Ovary (tissue), 7 donors: ENCODE measurements at regions not wholly inside any gene's neighbourhood (a gene's known extent, or its start where the extent isn't known, plus 50 kb on each side); places are given as distances from the start of the nearest gene placed in this dataset.

ENCODE experiments used
- DNase-seq, 5 donors: peaks; one replicate each; pipeline ENCODE4 v3.0.0-alpha.2; 2019 to 2020
- H3K27ac ChIP-seq, 2 donors: fragments of 200-600 bp; one replicate each; pipeline versions ENCODE4 v1.5.1 to v1.8.0; 2019 to 2022
- H3K27me3 ChIP-seq: fragments of 200-600 bp; one replicate; pipeline ENCODE4 v1.8.0; 2022
- H3K36me3 ChIP-seq: fragments of 200-600 bp; sonication (generic); one replicate; pipeline ENCODE4 v1.5.1; 2019
- H3K4me1 ChIP-seq: one replicate; pipeline ENCODE4 v1.8.1; 2013; ENCODE audit warnings: mild to moderate bottlenecking, moderate library complexity; ENCODE audit not compliant: insufficient read depth
- H3K4me3 ChIP-seq: fragments of 200-600 bp; sonication (generic); one replicate; pipeline ENCODE4 v1.5.1; 2017
- H3K9me3 ChIP-seq, 2 donors: fragments of 200-600 bp in 1 of 2; sonication (generic) in 1 of 2; one replicate each; pipeline versions ENCODE4 v1.5.1 to v1.8.1; 2013 to 2019; ENCODE audit warnings: mild to moderate bottlenecking in 1 of 2, moderate library complexity in 1 of 2
- CTCF ChIP-seq, 3 donors: fragments of 450-650 bp in 2 of 3; fragments of 200-600 bp in 1 of 3; IDR thresholded peaks; one replicate each; pipeline versions ENCODE4 v1.5.1 to v1.8.0; 2016 to 2022; ENCODE audit warnings: antibody characterized with exemption in 3 of 3, mild to moderate bottlenecking in 1 of 3
- EP300 ChIP-seq: sonication (generic); formaldehyde crosslinking; IDR thresholded peaks from one replicate; pipeline ENCODE4 v1.6.1; 2017; ENCODE audit warnings: antibody characterized with exemption
- POLR2A ChIP-seq: fragments of 450-650 bp; IDR thresholded peaks from one replicate; pipeline ENCODE4 v1.6.1; 2017; ENCODE audit warnings: antibody characterized with exemption, mild to moderate bottlenecking, moderate library complexity
- WGBS, 3 donors: extraction: QIAGEN DNeasy Blood & Tissue Kit in 1 of 3; methylation state at CpG; one replicate each; pipeline versions ENCODE4 v1.1.5 to v1.1.7; 2013 to 2017; 5-methylcytosine and 5-hydroxymethylcytosine counted together
- intact Hi-C, 4 donors: fragments of 100-400 bp; cut with DNase I; formaldehyde crosslinking; loops; one replicate each; pipeline versions ENCODE4 v1.11.0 to v1.15.1; 2022 to 2023
- donor health status: DM: no; HTN: no; CAD: no; lungs with moderate emphysema.
- donor health status: DM: no; HTN: no; CAD: no.
- donor health status: Bipolar disorder and iron deficiency.
- donor health status: DM: no; HTN: no; CAD: no.
- donor health status: DM: yes; HTN: yes; CAD: no.

- WGBS, 3 donors, result 90 to 93% (median 92%) methylated on average over 12 of the region's 12 CpGs
Observed at GRCh38 chr6:151175662-151176445, 63.9 kb upstream of the AKAP12 start.

GRCh38 chr6:151176911-151177770 is 62.6 kb upstream of the AKAP12 start:
- TF ChIP-seq POLR2A (no peak), EP300 (no peak), CTCF (IDR thresholded peaks at IDR 0.05) (no peak)
- Histone ChIP-seq H3K27me3 (no peaks in the 10 kb centered on the region), H3K9me3 (no peaks in the 10 kb centered on the region), H3K4me1 (peaks cover 2% of the 10 kb centered on the region), H3K36me3 (no peaks in the 10 kb centered on the region), H3K27ac (no peak overlapping the region), H3K4me3 (no peak overlapping the region)
- WGBS, 3 donors, result 32 to 43% (median 39%) methylated on average over 2 of the region's 2 CpGs
- DNase-seq, result no peak
- intact Hi-C loops, result no loop called here

More at GRCh38 chr6:151175662-151176445, 63.9 kb upstream of the AKAP12 start:
- no peak for DNase-seq
- Histone ChIP-seq H3K36me3 (no peaks in the 10 kb centered on the region), H3K4me3 (no peak overlapping the region), H3K27me3 (no peaks in the 10 kb centered on the region), H3K4me1 (peaks cover 2% of the 10 kb centered on the region), H3K27ac (no peak overlapping the region), H3K9me3 (no peaks in the 10 kb centered on the region)
- TF ChIP-seq POLR2A (no peak), CTCF (IDR thresholded peaks at IDR 0.05) (no peak), EP300 (no peak)
- intact Hi-C loops, result no loop called here

GRCh38 chr6:151178373-151178772 is 61.4 kb upstream of the AKAP12 start:
- Histone ChIP-seq H3K27me3 (no peaks in the 10 kb centered on the region), H3K4me3 (no peak overlapping the region), H3K27ac (no peak overlapping the region), H3K9me3 (no peaks in the 10 kb centered on the region), H3K4me1 (peaks cover 2% of the 10 kb centered on the region), H3K36me3 (no peaks in the 10 kb centered on the region)
- 91 to 98% (median 94%) methylated on average over 3 of the region's 3 CpGs for WGBS, 3 donors
- no peak for DNase-seq
- TF ChIP-seq CTCF (IDR thresholded peaks at IDR 0.05), result no peak
- TF ChIP-seq POLR2A, result no peak
- TF ChIP-seq EP300, result no peak
- intact Hi-C loops, result no loop called here

- intact Hi-C loops, result no loop called here
- no peak for DNase-seq
- no peaks in the 10 kb centered on the region for H3K27me3 ChIP-seq
- no peaks in the 10 kb centered on the region for H3K36me3 ChIP-seq
- no peak overlapping the region for H3K4me3 ChIP-seq
- H3K4me1 ChIP-seq, result peaks cover 2% of the 10 kb centered on the region
- H3K27ac ChIP-seq, result no peak overlapping the region
- H3K9me3 ChIP-seq, result no peaks in the 10 kb centered on the region
- TF ChIP-seq CTCF (IDR thresholded peaks at IDR 0.05) (no peak), EP300 (no peak), POLR2A (no peak)
- 28 to 48% (median 45%) methylated on average over 2 of the region's 2 CpGs for WGBS, 3 donors
Observed at GRCh38 chr6:151179321-151179720, 60.4 kb upstream of the AKAP12 start.
